Mesendoderm (in vitro differentiated cells): ENCODE measurements at regions not wholly inside any gene's neighbourhood (a gene's known extent, or its start where the extent isn't known, plus 50 kb on each side); places are given as distances from the start of the nearest gene placed in this dataset.

Experiments
- DNase-seq: peaks from one replicate; pipeline ENCODE4 v3.0.0; 2013
- H2AK5ac ChIP-seq: 2 replicates; pipeline ENCODE4 v1.6.1; 2013; ENCODE audit warnings: low read length, inconsistent platforms
- H2BK120ac ChIP-seq: 2 replicates; pipeline ENCODE4 v1.6.1; 2013; ENCODE audit warnings: low read depth, mild to moderate bottlenecking, low read length, moderate library complexity, mixed read lengths
- H2BK15ac ChIP-seq: replicated peaks from 2 replicates; pipeline ENCODE4 v1.6.1; 2013; ENCODE audit warnings: low read depth, mild to moderate bottlenecking, moderate library complexity
- H2BK5ac ChIP-seq: 2 replicates; pipeline ENCODE4 v1.6.1; 2013; ENCODE audit warnings: low read length, inconsistent platforms
- H3K18ac ChIP-seq: 2 replicates; pipeline ENCODE4 v1.6.1; 2013; ENCODE audit warnings: mild to moderate bottlenecking, low read length, mixed read lengths
- H3K23ac ChIP-seq: one replicate; pipeline ENCODE4 v1.6.1; 2013; ENCODE audit warnings: low read length
- H3K27ac ChIP-seq: 2 replicates; pipeline ENCODE4 v1.5.1; 2013; ENCODE audit warnings: low read depth, mild to moderate bottlenecking, inconsistent platforms, low read length, moderate library complexity
- H3K27me3 ChIP-seq: 2 replicates; pipeline ENCODE4 v1.6.1; 2013; ENCODE audit warnings: low read length, control low read depth, mild to moderate bottlenecking, inconsistent platforms; ENCODE audit not compliant: insufficient read depth, poor library complexity
- H3K36me3 ChIP-seq: 2 replicates; pipeline ENCODE4 v1.6.1; 2013; ENCODE audit warnings: low read length, inconsistent platforms; ENCODE audit not compliant: control insufficient read depth, insufficient read depth
- H3K4ac ChIP-seq: one replicate; pipeline ENCODE4 v1.6.1; 2013; ENCODE audit warnings: low read depth, mild to moderate bottlenecking, low read length, moderate library complexity
- H3K4me1 ChIP-seq: 2 replicates; pipeline ENCODE4 v1.6.1; 2013; ENCODE audit warnings: low read depth, low read length, inconsistent platforms; ENCODE audit not compliant: control insufficient read depth
- H3K4me2 ChIP-seq: 2 replicates; pipeline ENCODE4 v1.6.1; 2013; ENCODE audit warnings: low read length
- H3K4me3 ChIP-seq: 2 replicates; pipeline ENCODE4 v1.5.1; 2013; ENCODE audit warnings: mild to moderate bottlenecking, low read length
- H3K56ac ChIP-seq: one replicate; pipeline ENCODE4 v1.6.1; 2013; ENCODE audit warnings: low read length
- H3K79me1 ChIP-seq: 2 replicates; pipeline ENCODE4 v1.6.1; 2013; ENCODE audit warnings: low read length, inconsistent platforms
- H3K79me2 ChIP-seq: 2 replicates; pipeline ENCODE4 v1.6.1; 2013; ENCODE audit warnings: mild to moderate bottlenecking, low read length; ENCODE audit not compliant: control insufficient read depth, insufficient read depth
- H3K9ac ChIP-seq: 2 replicates; pipeline ENCODE4 v1.6.1; 2013; ENCODE audit warnings: low read length, inconsistent platforms
- H4K5ac ChIP-seq: one replicate; pipeline ENCODE4 v1.6.1; 2013; ENCODE audit warnings: low read length
- H4K8ac ChIP-seq: one replicate; pipeline ENCODE4 v1.6.1; 2013; ENCODE audit warnings: low read depth, mild to moderate bottlenecking, control low read depth, low read length, moderate library complexity
- WGBS: extraction: QIAGEN DNeasy Blood & Tissue Kit; methylation state at CpG from one replicate; pipeline ENCODE4 v1.1.7; 2013; ENCODE audit warnings: low lambda C conversion rate, missing lambda C conversion rate; ENCODE audit not compliant: insufficient coverage; ENCODE audit errors: extremely low coverage; 5-methylcytosine and 5-hydroxymethylcytosine counted together

- no peak overlapping the region for H3K18ac ChIP-seq
- H2BK5ac ChIP-seq: no peak overlapping the region
- H3K4me1 ChIP-seq: no peaks in the 10 kb centered on the region
- H3K4ac ChIP-seq: no peak overlapping the region
- no peak overlapping the region for H3K27ac ChIP-seq
- no peak overlapping the region for H4K5ac ChIP-seq
- no peak for DNase-seq
- H3K56ac ChIP-seq: no peak overlapping the region
- no peak overlapping the region for H3K9ac ChIP-seq
- no CpG with 5 or more reads among the region's 3 CpGs for WGBS
- no peak overlapping the region for H3K23ac ChIP-seq
- no peak overlapping the region for H2AK5ac ChIP-seq
- no peaks in the 10 kb centered on the region for H3K27me3 ChIP-seq
- H2BK15ac ChIP-seq: no peak overlapping the region
- H3K36me3 ChIP-seq: no peaks in the 10 kb centered on the region
- H3K79me2 ChIP-seq: no peaks in the 10 kb centered on the region
- no peak overlapping the region for H2BK120ac ChIP-seq
- H3K4me2 ChIP-seq: no peak overlapping the region
- H3K79me1 ChIP-seq: no peaks in the 10 kb centered on the region
- no peak overlapping the region for H3K4me3 ChIP-seq
- no peak overlapping the region for H4K8ac ChIP-seq
Measured at GRCh38 chrX:95029571-95029970, 1355.6 kb downstream of the FAM133A start.

DNA sequence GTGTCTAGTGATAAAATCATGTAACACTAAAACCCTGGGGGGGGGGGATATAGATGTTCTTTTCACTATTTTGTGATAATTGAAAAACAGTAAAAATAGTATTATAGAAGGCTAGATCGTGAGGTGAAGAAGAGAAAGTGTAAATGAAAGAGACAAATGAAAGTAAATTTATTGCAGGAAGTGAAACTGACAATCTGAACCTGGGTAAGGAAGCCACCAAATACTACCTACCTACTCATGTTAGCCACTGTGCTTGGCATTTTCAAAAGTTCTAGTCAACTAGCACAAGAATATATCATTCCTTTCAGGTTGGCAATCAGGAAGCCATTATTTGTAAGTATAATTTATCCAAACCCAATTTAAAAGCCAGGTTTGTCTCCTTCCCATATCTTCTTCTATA lies 1366.1 kb downstream of the FAM133A start:
- no peak for DNase-seq
- Histone ChIP-seq H4K5ac (no peak overlapping the region), H2BK5ac (no peak overlapping the region), H4K8ac (no peak overlapping the region), H2AK5ac (no peak overlapping the region), H3K23ac (no peak overlapping the region), H3K27me3 (no peaks in the 10 kb centered on the region), H3K18ac (no peak overlapping the region), H3K4ac (no peak overlapping the region), H3K79me2 (no peaks in the 10 kb centered on the region), H3K27ac (no peak overlapping the region), H3K4me3 (no peak overlapping the region), H3K9ac (no peak overlapping the region), H3K56ac (no peak overlapping the region), H3K4me1 (no peaks in the 10 kb centered on the region), H3K79me1 (no peaks in the 10 kb centered on the region), H3K4me2 (no peak overlapping the region), H2BK120ac (no peak overlapping the region), H3K36me3 (no peaks in the 10 kb centered on the region), H2BK15ac (no peak overlapping the region)
- no CpG with 5 or more reads among the region's 1 CpG for WGBS

GRCh38 chrX:95044331-95044730 lies 1370.3 kb downstream of the FAM133A start:
- Histone ChIP-seq H3K18ac (no peak overlapping the region), H3K23ac (no peak overlapping the region), H3K4me1 (no peaks in the 10 kb centered on the region), H3K27me3 (no peaks in the 10 kb centered on the region), H2BK5ac (no peak overlapping the region), H3K27ac (no peak overlapping the region), H2BK120ac (no peak overlapping the region), H4K8ac (no peak overlapping the region), H4K5ac (no peak overlapping the region), H2BK15ac (no peak overlapping the region), H3K4me3 (no peak overlapping the region), H3K79me1 (no peaks in the 10 kb centered on the region), H3K4me2 (no peak overlapping the region), H3K56ac (no peak overlapping the region), H3K4ac (no peak overlapping the region), H2AK5ac (no peak overlapping the region), H3K9ac (no peak overlapping the region), H3K36me3 (no peaks in the 10 kb centered on the region), H3K79me2 (no peaks in the 10 kb centered on the region)
- DNase-seq: no peak
- WGBS: no CpG with 5 or more reads among the region's 4 CpGs

GRCh38 chrX:95055991-95056390 lies 1382.0 kb downstream of the FAM133A start:
- no peak overlapping the region for H3K27ac ChIP-seq
- WGBS: no CpG with 5 or more reads among the region's 2 CpGs
- no peak overlapping the region for H3K56ac ChIP-seq
- no peak overlapping the region for H2BK120ac ChIP-seq
- H3K79me1 ChIP-seq: no peaks in the 10 kb centered on the region
- no peak overlapping the region for H3K4me2 ChIP-seq
- H2AK5ac ChIP-seq: no peak overlapping the region
- no peak overlapping the region for H3K4me3 ChIP-seq
- H3K4me1 ChIP-seq: no peaks in the 10 kb centered on the region
- H4K5ac ChIP-seq: no peak overlapping the region
- peak; percentile 67 for DNase-seq
- H2BK5ac ChIP-seq: no peak overlapping the region
- H3K36me3 ChIP-seq: no peaks in the 10 kb centered on the region
- H3K23ac ChIP-seq: no peak overlapping the region
- H3K4ac ChIP-seq: no peak overlapping the region
- H3K9ac ChIP-seq: no peak overlapping the region
- H3K79me2 ChIP-seq: no peaks in the 10 kb centered on the region
- H3K18ac ChIP-seq: no peak overlapping the region
- no peak overlapping the region for H4K8ac ChIP-seq
- no peak overlapping the region for H2BK15ac ChIP-seq
- H3K27me3 ChIP-seq: no peaks in the 10 kb centered on the region

DNA sequence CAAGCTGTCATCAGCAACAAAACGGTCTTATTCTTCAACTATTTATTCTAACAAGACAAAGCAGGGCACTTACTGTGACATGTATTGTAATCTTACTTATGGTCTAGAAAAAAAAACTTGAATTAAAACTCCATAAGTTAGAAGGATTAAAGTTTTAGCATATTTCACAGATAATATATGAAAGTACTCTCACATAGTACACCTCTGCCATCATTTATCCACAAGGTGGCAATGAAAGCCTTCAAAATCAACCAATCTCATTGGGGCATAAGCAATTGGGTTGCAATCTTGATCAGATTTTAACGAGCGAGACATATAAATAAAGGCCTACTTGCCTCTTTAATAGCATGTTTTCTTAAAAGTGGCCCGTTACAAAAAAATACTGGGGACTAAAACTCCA lies 1382.9 kb downstream of the FAM133A start:
- Histone ChIP-seq H3K4me1 (no peaks in the 10 kb centered on the region), H2BK120ac (no peak overlapping the region)

DNA sequence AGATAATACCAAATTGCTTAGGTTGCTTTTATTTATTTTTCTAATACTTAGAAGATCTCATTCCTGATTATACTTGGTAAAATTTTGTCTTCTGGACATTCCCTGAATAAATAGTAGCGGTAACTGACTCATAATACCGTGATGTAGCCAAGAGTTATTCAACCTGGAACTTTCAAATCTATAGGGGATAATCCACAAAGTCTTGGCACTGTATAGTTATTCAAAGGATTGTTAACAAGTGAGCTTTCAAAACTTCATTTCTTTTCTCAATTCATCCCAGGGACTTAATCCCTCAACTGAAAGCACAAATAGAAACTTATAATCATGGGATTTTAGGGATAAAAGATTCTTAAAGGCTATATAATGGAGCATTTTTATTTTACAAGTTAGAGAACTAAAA lies 1383.3 kb downstream of the FAM133A start:
- Histone ChIP-seq H3K23ac (no peak overlapping the region), H3K4me2 (no peak overlapping the region), H3K4me3 (no peak overlapping the region), H3K9ac (no peak overlapping the region), H2BK15ac (no peak overlapping the region), H3K18ac (no peak overlapping the region), H3K4me1 (no peaks in the 10 kb centered on the region), H3K27me3 (no peaks in the 10 kb centered on the region), H3K4ac (no peak overlapping the region), H3K79me1 (no peaks in the 10 kb centered on the region), H3K56ac (no peak overlapping the region), H3K79me2 (no peaks in the 10 kb centered on the region), H4K5ac (no peak overlapping the region), H3K27ac (no peak overlapping the region), H2BK120ac (no peak overlapping the region), H4K8ac (no peak overlapping the region), H2AK5ac (no peak overlapping the region), H2BK5ac (no peak overlapping the region), H3K36me3 (no peaks in the 10 kb centered on the region)
- WGBS: no CpG with 5 or more reads among the region's 2 CpGs
- no peak for DNase-seq

More for the DNA sequence above, 1382.9 kb downstream of the FAM133A start:
- H3K18ac ChIP-seq: no peak overlapping the region
- H3K4ac ChIP-seq: no peak overlapping the region
- H3K9ac ChIP-seq: no peak overlapping the region
- no peak overlapping the region for H3K4me2 ChIP-seq
- WGBS: no CpG with 5 or more reads among the region's 4 CpGs
- H3K4me3 ChIP-seq: no peak overlapping the region
- H3K79me2 ChIP-seq: no peaks in the 10 kb centered on the region
- no peaks in the 10 kb centered on the region for H3K79me1 ChIP-seq
- H3K23ac ChIP-seq: no peak overlapping the region
- no peak overlapping the region for H2BK15ac ChIP-seq
- H2AK5ac ChIP-seq: no peak overlapping the region
- no peak overlapping the region for H3K27ac ChIP-seq
- H4K5ac ChIP-seq: no peak overlapping the region
- H4K8ac ChIP-seq: no peak overlapping the region
- H3K27me3 ChIP-seq: no peaks in the 10 kb centered on the region
- no peaks in the 10 kb centered on the region for H3K36me3 ChIP-seq
- no peak overlapping the region for H2BK5ac ChIP-seq
- peak; percentile 27 for DNase-seq
- H3K56ac ChIP-seq: no peak overlapping the region
